Neutrophil (primary cell): ENCODE measurements at regions not wholly inside any gene's neighbourhood (a gene's known extent, or its start where the extent isn't known, plus 50 kb on each side); places are given as distances from the start of the nearest gene placed in this dataset.

ENCODE experiments used
- H3K27ac ChIP-seq: fragments of 200-600 bp; sonication (generic); 2 replicates; pipeline ENCODE4 v1.5.1; 2016; ENCODE audit warnings: mild to moderate bottlenecking, moderate library complexity
- H3K27me3 ChIP-seq: fragments of 200-600 bp; sonication (generic); 2 replicates; pipeline ENCODE4 v1.6.0; 2016; ENCODE audit warnings: mild to moderate bottlenecking
- H3K36me3 ChIP-seq: fragments of 200-600 bp; sonication (generic); 2 replicates; pipeline ENCODE4 v1.5.1; 2017
- H3K4me1 ChIP-seq, 2 experiments: fragments of 200-600 bp in 1 of 2; sonication (generic) in 1 of 2; 1 replicate in 1 of 2; 2 replicates in 1 of 2; pipeline versions ENCODE4 v1.5.1 to v1.6.1; 2013 to 2016; ENCODE audit warnings: low read depth in 1 of 2, low read length in 1 of 2, mild to moderate bottlenecking in 1 of 2, moderate library complexity in 1 of 2; ENCODE audit not compliant: control insufficient read depth in 1 of 2, insufficient read depth in 1 of 2
- H3K4me3 ChIP-seq, 2 experiments: fragments of 200-600 bp in 1 of 2; sonication (generic) in 1 of 2; 1 replicate in 1 of 2; 2 replicates in 1 of 2; pipeline ENCODE4 v1.5.1; 2013 to 2016; ENCODE audit warnings: low read depth in 1 of 2, low read length in 1 of 2, mild to moderate bottlenecking in 1 of 2, moderate library complexity in 1 of 2
- H3K9me3 ChIP-seq: fragments of 200-600 bp; sonication (generic); 2 replicates; pipeline ENCODE4 v1.5.1; 2016
- CTCF ChIP-seq: fragments of 200-600 bp; sonication (generic); IDR thresholded peaks from 2 replicates; pipeline ENCODE4 v1.5.1; 2016; ENCODE audit warnings: antibody characterized with exemption

- peaks cover 37% of the 10 kb centered on the region for H3K9me3 ChIP-seq
Measured at GRCh38 chr3:176510097-176510496, 687.2 kb downstream of the TBL1XR1 start.

GRCh38 chr3:176505878-176506621 lies 691.2 kb downstream of the TBL1XR1 start:
- H3K27ac ChIP-seq: no peak overlapping the region
- H3K4me1 ChIP-seq: no peaks in the 10 kb centered on the region
- H3K36me3 ChIP-seq: no peaks in the 10 kb centered on the region
- H3K9me3 ChIP-seq: peaks cover 3% of the 10 kb centered on the region
- no peak for TF ChIP-seq CTCF
- no peaks in the 10 kb centered on the region for H3K27me3 ChIP-seq
- no peak overlapping the region for H3K4me3 ChIP-seq

More at GRCh38 chr3:176510097-176510496, 687.2 kb downstream of the TBL1XR1 start:
- H3K4me3 ChIP-seq: no peak overlapping the region
- TF ChIP-seq CTCF: no peak
- H3K27me3 ChIP-seq: no peaks in the 10 kb centered on the region
- no peak overlapping the region for H3K27ac ChIP-seq
- no peaks in the 10 kb centered on the region for H3K36me3 ChIP-seq
- H3K4me1 ChIP-seq: no peaks in the 10 kb centered on the region

GRCh38 chr3:176491084-176491483 lies 706.2 kb downstream of the TBL1XR1 start:
- H3K4me1 ChIP-seq: no peaks in the 10 kb centered on the region
- no peak overlapping the region for H3K27ac ChIP-seq
- no peaks in the 10 kb centered on the region for H3K36me3 ChIP-seq
- no peak overlapping the region for H3K4me3 ChIP-seq
- no peaks in the 10 kb centered on the region for H3K27me3 ChIP-seq
- no peaks in the 10 kb centered on the region for H3K9me3 ChIP-seq
- no peak for TF ChIP-seq CTCF

GRCh38 chr3:176490357-176490756 lies 706.9 kb downstream of the TBL1XR1 start:
- no peak for TF ChIP-seq CTCF
- H3K9me3 ChIP-seq: no peaks in the 10 kb centered on the region
- H3K4me3 ChIP-seq: no peak overlapping the region
- no peaks in the 10 kb centered on the region for H3K27me3 ChIP-seq
- no peaks in the 10 kb centered on the region for H3K4me1 ChIP-seq
- no peak overlapping the region for H3K27ac ChIP-seq
- no peaks in the 10 kb centered on the region for H3K36me3 ChIP-seq

GRCh38 chr3:176479248-176479647 lies 718.0 kb downstream of the TBL1XR1 start:
- no peak overlapping the region for H3K27ac ChIP-seq
- no peaks in the 10 kb centered on the region for H3K9me3 ChIP-seq
- no peak for TF ChIP-seq CTCF
- H3K36me3 ChIP-seq: no peaks in the 10 kb centered on the region
- no peak overlapping the region for H3K4me3 ChIP-seq
- no peaks in the 10 kb centered on the region for H3K4me1 ChIP-seq
- H3K27me3 ChIP-seq: no peaks in the 10 kb centered on the region
